Dermis microvascular lymphatic vessel endothelial cell (primary cell): ENCODE measurements at regions not wholly inside any gene's neighbourhood (a gene's known extent, or its start where the extent isn't known, plus 50 kb on each side); places are given as distances from the start of the nearest gene placed in this dataset.

Source experiments
- DNase-seq, 2 donors: peaks; one replicate each; pipeline versions ENCODE4 v3.0.0 to v3.0.0-alpha.2; 2010; ENCODE audit warnings: low read depth in 2 of 2

- no peak for DNase-seq
These were observed 96.1 kb upstream of the PLXNA4 start for GRCh38 chr7:132672200-132672990.

- no peak for DNase-seq
These were observed 90.5 kb upstream of the PLXNA4 start for GRCh38 chr7:132666774-132667172.

GRCh38 chr7:132666071-132666773, 90.0 kb upstream of the PLXNA4 start:
- no peak for DNase-seq

GRCh38 chr7:132656846-132657776, 80.8 kb upstream of the PLXNA4 start:
- DNase-seq = peak in 1 of 2 donors; percentile 28

GRCh38 chr7:132656341-132656740, 80.1 kb upstream of the PLXNA4 start:
- DNase-seq = no peak

- DNase-seq = peak in 1 of 2 donors; percentile 21
These were observed 79.0 kb upstream of the PLXNA4 start for GRCh38 chr7:132655131-132655727.

- no peak for DNase-seq
These were observed 77.9 kb upstream of the PLXNA4 start for GRCh38 chr7:132654150-132654549.

- no peak for DNase-seq
These were observed 77.2 kb upstream of the PLXNA4 start for GRCh38 chr7:132653366-132653930.

GRCh38 chr7:132652507-132652906, 76.2 kb upstream of the PLXNA4 start:
- no peak for DNase-seq

GRCh38 chr7:132650498-132650897, 74.2 kb upstream of the PLXNA4 start:
- no peak for DNase-seq

GRCh38 chr7:132647311-132647710, 71.0 kb upstream of the PLXNA4 start:
- no peak for DNase-seq

GRCh38 chr7:132646052-132646451, 69.8 kb upstream of the PLXNA4 start:
- DNase-seq = no peak

GRCh38 chr7:132643302-132643701, 67.0 kb upstream of the PLXNA4 start:
- no peak for DNase-seq

GRCh38 chr7:132641238-132641637, 65.0 kb upstream of the PLXNA4 start:
- DNase-seq = no peak

- DNase-seq = no peak
These were observed 63.7 kb upstream of the PLXNA4 start for GRCh38 chr7:132639983-132640382.

- DNase-seq = no peak
These were observed 61.7 kb upstream of the PLXNA4 start for GRCh38 chr7:132638000-132638399.

- DNase-seq = no peak
These were observed 60.3 kb upstream of the PLXNA4 start for GRCh38 chr7:132636581-132636980.

GRCh38 chr7:132635127-132635526, 58.9 kb upstream of the PLXNA4 start:
- DNase-seq = no peak

- no peak for DNase-seq
These were observed 54.6 kb upstream of the PLXNA4 start for GRCh38 chr7:132630834-132631233.
